ENCODE measurements at regions not wholly inside any gene's neighbourhood (a gene's known extent, or its start where the extent isn't known, plus 50 kb on each side); places are given as distances from the start of the nearest gene placed in this dataset.

DNA sequence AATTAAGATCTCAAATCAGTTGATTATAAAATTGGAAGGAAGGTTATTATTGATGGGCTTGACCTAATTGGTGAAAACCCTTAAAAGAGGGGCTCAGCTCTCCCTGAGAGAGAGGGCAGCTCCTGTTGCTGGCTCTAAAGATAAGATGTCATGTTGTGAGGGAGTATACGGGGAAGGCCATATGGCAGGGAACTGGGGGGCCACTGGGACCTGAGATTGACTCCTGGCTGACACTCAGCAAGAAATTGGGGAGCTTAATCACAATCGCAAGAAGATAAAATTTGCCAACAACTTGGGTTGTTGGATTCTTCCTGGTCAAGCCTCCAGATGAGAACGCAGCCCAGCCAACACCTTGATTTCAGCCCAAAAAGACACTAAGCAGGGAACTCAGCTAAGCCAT, 69.7 kb upstream of the KCNJ6 start:
- H2AFZ ChIP-seq (ENCODE audit: insufficient read depth, low read length, poor library complexity), result no peak overlapping the region
- no peak overlapping the region for H2BK120ac ChIP-seq (ENCODE audit: insufficient read depth, low read length, poor library complexity)
- no peak overlapping the region for H2AK5ac ChIP-seq (ENCODE audit: low read length)
- whole genome bisulfite sequencing (ENCODE audit: extremely low coverage, insufficient coverage, insufficient read length), result no CpG with 5 or more reads among the region's 3 CpGs
- H4K12ac ChIP-seq (ENCODE audit: low read depth, low read length), result no peak overlapping the region
- DNase-seq, result no peak
- H3K9ac ChIP-seq (ENCODE audit: low read length), result no peak overlapping the region
- H3K27ac ChIP-seq (ENCODE audit: low read depth, low read length), result no peak overlapping the region
- H3K4me3 ChIP-seq (ENCODE audit: low read depth, low read length), result no peak overlapping the region
- H3K4me2 ChIP-seq (ENCODE audit: low read length), result no peak overlapping the region
- no peak overlapping the region for H2BK5ac ChIP-seq (ENCODE audit: low read depth, low read length, poor library complexity)
- no peak overlapping the region for H4K91ac ChIP-seq (ENCODE audit: low read depth, low read length)
- H3K14ac ChIP-seq (ENCODE audit: low read length), result no peak overlapping the region
- H3K36me3 ChIP-seq (ENCODE audit: control insufficient read depth in 1 of 2, insufficient read depth in 2 of 2, low read length in 2 of 2), result no peaks in the 10 kb centered on the region
- no peaks in the 10 kb centered on the region for H3K79me1 ChIP-seq (ENCODE audit: low read length)
- H3K79me2 ChIP-seq (ENCODE audit: control insufficient read depth, insufficient read depth, low read length, poor library complexity), result no peaks in the 10 kb centered on the region
- H3K4ac ChIP-seq (ENCODE audit: low read depth, low read length), result no peak overlapping the region
- H4K8ac ChIP-seq (ENCODE audit: low read depth, low read length), result no peak overlapping the region
- no peak overlapping the region for H3K23ac ChIP-seq (ENCODE audit: low read length)
- no peaks in the 10 kb centered on the region for H3K27me3 ChIP-seq (ENCODE audit: insufficient read depth, low read length)
- H2BK12ac ChIP-seq (ENCODE audit: low read length), result no peak overlapping the region
- H3K18ac ChIP-seq (ENCODE audit: low read length), result no peak overlapping the region
- H3K9me3 ChIP-seq (ENCODE audit: insufficient read depth, low read depth, low read length), result no peaks in the 10 kb centered on the region
- H3K4me1 ChIP-seq (ENCODE audit: control insufficient read depth in 1 of 2, insufficient read depth in 2 of 2, low read length in 2 of 2), result no peaks in the 10 kb centered on the region

GRCh38 chr21:37986751-37987399, 70.6 kb upstream of the KCNJ6 start:
- H3K4me2 ChIP-seq (ENCODE audit: low read length), result no peak overlapping the region
- no peak overlapping the region for H2BK5ac ChIP-seq (ENCODE audit: low read depth, low read length, poor library complexity)
- no peak overlapping the region for H3K27ac ChIP-seq (ENCODE audit: low read depth, low read length)
- H3K14ac ChIP-seq (ENCODE audit: low read length), result no peak overlapping the region
- no peak overlapping the region for H2AK5ac ChIP-seq (ENCODE audit: low read length)
- H3K9me3 ChIP-seq (ENCODE audit: insufficient read depth, low read depth, low read length), result no peaks in the 10 kb centered on the region
- H4K8ac ChIP-seq (ENCODE audit: low read depth, low read length), result no peak overlapping the region
- no peak overlapping the region for H4K12ac ChIP-seq (ENCODE audit: low read depth, low read length)
- H3K27me3 ChIP-seq (ENCODE audit: insufficient read depth, low read length), result no peaks in the 10 kb centered on the region
- H3K79me1 ChIP-seq (ENCODE audit: low read length), result no peaks in the 10 kb centered on the region
- no peak for DNase-seq
- H3K4ac ChIP-seq (ENCODE audit: low read depth, low read length), result no peak overlapping the region
- H2BK120ac ChIP-seq (ENCODE audit: insufficient read depth, low read length, poor library complexity), result no peak overlapping the region
- H4K91ac ChIP-seq (ENCODE audit: low read depth, low read length), result no peak overlapping the region
- no peak overlapping the region for H3K4me3 ChIP-seq (ENCODE audit: low read depth, low read length)
- H3K36me3 ChIP-seq (ENCODE audit: control insufficient read depth in 1 of 2, insufficient read depth in 2 of 2, low read length in 2 of 2), result no peaks in the 10 kb centered on the region
- no peak overlapping the region for H2AFZ ChIP-seq (ENCODE audit: insufficient read depth, low read length, poor library complexity)
- H3K23ac ChIP-seq (ENCODE audit: low read length), result no peak overlapping the region
- H3K9ac ChIP-seq (ENCODE audit: low read length), result no peak overlapping the region
- WGBS (ENCODE audit: extremely low coverage, insufficient coverage, insufficient read length), result no CpG with 5 or more reads among the region's 5 CpGs
- no peak overlapping the region for H2BK12ac ChIP-seq (ENCODE audit: low read length)
- H3K4me1 ChIP-seq (ENCODE audit: control insufficient read depth in 1 of 2, insufficient read depth in 2 of 2, low read length in 2 of 2), result no peaks in the 10 kb centered on the region
- H3K18ac ChIP-seq (ENCODE audit: low read length), result no peak overlapping the region
- H3K79me2 ChIP-seq (ENCODE audit: control insufficient read depth, insufficient read depth, low read length, poor library complexity), result no peaks in the 10 kb centered on the region

DNA sequence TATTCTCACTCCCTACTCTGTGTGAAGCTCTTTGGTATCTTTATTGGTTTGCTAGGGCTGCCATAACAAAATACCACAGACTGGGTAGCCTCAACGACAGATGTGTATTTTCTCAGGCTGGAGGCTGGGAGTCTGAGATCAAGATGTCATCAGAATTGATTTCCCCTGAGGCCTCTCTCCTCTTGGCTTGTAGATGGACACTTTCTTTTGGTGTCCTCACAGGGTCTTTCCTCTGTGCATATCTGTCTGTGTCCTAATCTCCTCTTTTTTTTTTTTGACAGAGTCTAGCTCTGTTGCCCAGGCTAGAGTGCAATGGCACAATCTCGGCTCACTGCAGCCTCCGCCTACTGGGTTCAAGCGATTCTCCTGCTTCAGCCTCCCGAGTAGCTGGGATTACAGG, 71.4 kb upstream of the KCNJ6 start:
- Histone ChIP-seq H4K12ac (ENCODE audit: low read depth, low read length) (no peak overlapping the region), H3K79me2 (ENCODE audit: control insufficient read depth, insufficient read depth, low read length, poor library complexity) (no peaks in the 10 kb centered on the region), H3K23ac (ENCODE audit: low read length) (no peak overlapping the region), H2BK120ac (ENCODE audit: insufficient read depth, low read length, poor library complexity) (no peak overlapping the region), H4K91ac (ENCODE audit: low read depth, low read length) (no peak overlapping the region), H3K14ac (ENCODE audit: low read length) (no peak overlapping the region), H3K18ac (ENCODE audit: low read length) (no peak overlapping the region), H3K79me1 (ENCODE audit: low read length) (no peaks in the 10 kb centered on the region), H3K27ac (ENCODE audit: low read depth, low read length) (no peak overlapping the region), H3K9me3 (ENCODE audit: insufficient read depth, low read depth, low read length) (no peaks in the 10 kb centered on the region), H3K27me3 (ENCODE audit: insufficient read depth, low read length) (no peaks in the 10 kb centered on the region), H4K8ac (ENCODE audit: low read depth, low read length) (no peak overlapping the region), H2AFZ (ENCODE audit: insufficient read depth, low read length, poor library complexity) (no peak overlapping the region), H3K4ac (ENCODE audit: low read depth, low read length) (no peak overlapping the region), H3K4me3 (ENCODE audit: low read depth, low read length) (no peak overlapping the region), H3K4me1 (ENCODE audit: control insufficient read depth in 1 of 2, insufficient read depth in 2 of 2, low read length in 2 of 2) (no peaks in the 10 kb centered on the region), H2BK5ac (ENCODE audit: low read depth, low read length, poor library complexity) (no peak overlapping the region), H3K9ac (ENCODE audit: low read length) (no peak overlapping the region), H2AK5ac (ENCODE audit: low read length) (no peak overlapping the region), H2BK12ac (ENCODE audit: low read length) (no peak overlapping the region), H3K36me3 (ENCODE audit: control insufficient read depth in 1 of 2, insufficient read depth in 2 of 2, low read length in 2 of 2) (no peaks in the 10 kb centered on the region), H3K4me2 (ENCODE audit: low read length) (no peak overlapping the region)
- no CpG with 5 or more reads among the region's 5 CpGs for WGBS (ENCODE audit: extremely low coverage, insufficient coverage, insufficient read length)
- no peak for DNase-seq

DNA sequence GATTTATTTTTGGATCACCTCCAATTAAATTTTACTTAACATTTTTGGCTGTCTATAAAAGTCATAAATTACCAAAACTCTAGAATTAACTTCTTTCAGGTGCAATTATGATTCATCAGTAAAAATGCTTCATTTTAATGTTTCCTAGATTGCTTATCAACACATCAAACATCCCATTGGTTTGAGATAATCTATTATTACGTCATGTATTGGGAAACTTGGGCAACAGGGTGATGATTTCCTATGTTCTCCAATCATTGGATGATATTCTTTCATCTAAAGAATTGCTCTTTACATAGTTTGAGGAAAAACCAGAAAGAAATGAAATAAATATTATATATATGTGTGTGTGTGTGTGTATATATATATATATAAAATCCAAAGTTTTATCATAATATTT, 76.8 kb upstream of the KCNJ6 start:
- H2BK12ac ChIP-seq (ENCODE audit: low read length), result no peak overlapping the region
- H3K79me2 ChIP-seq (ENCODE audit: control insufficient read depth, insufficient read depth, low read length, poor library complexity), result no peaks in the 10 kb centered on the region
- no peaks in the 10 kb centered on the region for H3K79me1 ChIP-seq (ENCODE audit: low read length)
- no peak overlapping the region for H2BK120ac ChIP-seq (ENCODE audit: insufficient read depth, low read length, poor library complexity)
- H2AFZ ChIP-seq (ENCODE audit: insufficient read depth, low read length, poor library complexity), result no peak overlapping the region
- no peak overlapping the region for H3K18ac ChIP-seq (ENCODE audit: low read length)
- no peak overlapping the region for H2AK5ac ChIP-seq (ENCODE audit: low read length)
- H3K4ac ChIP-seq (ENCODE audit: low read depth, low read length), result no peak overlapping the region
- H3K9ac ChIP-seq (ENCODE audit: low read length), result no peak overlapping the region
- H4K8ac ChIP-seq (ENCODE audit: low read depth, low read length), result no peak overlapping the region
- no peak overlapping the region for H4K91ac ChIP-seq (ENCODE audit: low read depth, low read length)
- H3K4me2 ChIP-seq (ENCODE audit: low read length), result no peak overlapping the region
- H4K12ac ChIP-seq (ENCODE audit: low read depth, low read length), result no peak overlapping the region
- H3K27ac ChIP-seq (ENCODE audit: low read depth, low read length), result no peak overlapping the region
- no peaks in the 10 kb centered on the region for H3K36me3 ChIP-seq (ENCODE audit: control insufficient read depth in 1 of 2, insufficient read depth in 2 of 2, low read length in 2 of 2)
- no peak overlapping the region for H3K4me3 ChIP-seq (ENCODE audit: low read depth, low read length)
- H3K4me1 ChIP-seq (ENCODE audit: control insufficient read depth in 1 of 2, insufficient read depth in 2 of 2, low read length in 2 of 2), result no peaks in the 10 kb centered on the region
- DNase-seq, result peak in 1 of 2 donors; percentile 12
- no peak overlapping the region for H2BK5ac ChIP-seq (ENCODE audit: low read depth, low read length, poor library complexity)
- H3K23ac ChIP-seq (ENCODE audit: low read length), result no peak overlapping the region
- no peaks in the 10 kb centered on the region for H3K9me3 ChIP-seq (ENCODE audit: insufficient read depth, low read depth, low read length)
- WGBS (ENCODE audit: extremely low coverage, insufficient coverage, insufficient read length), result no CpG with 5 or more reads among the region's 1 CpG
- H3K27me3 ChIP-seq (ENCODE audit: insufficient read depth, low read length), result no peaks in the 10 kb centered on the region
- no peak overlapping the region for H3K14ac ChIP-seq (ENCODE audit: low read length)

All from trophoblast cell (in vitro differentiated cells and primary cell).